EH (cell line): ENCODE measurements at regions not wholly inside any gene's neighbourhood (a gene's known extent, or its start where the extent isn't known, plus 50 kb on each side); places are given as distances from the start of the nearest gene placed in this dataset.
"Not testable (repeated sequence)": the region's sequence is repeated elsewhere in the genome, so short reads cannot be mapped to it uniquely, and the experiment has no call there.

ENCODE experiments used
- DNase-seq: peaks from one replicate; pipeline ENCODE4 v3.0.0-alpha.2; 2015; ENCODE audit warnings: low read depth

- DNase-seq: peak; percentile 9
Observed at GRCh38 chr6:112984899-112985298, 637.8 kb downstream of the RFPL4B start.

GRCh38 chr6:112986321-112986720 lies 639.2 kb downstream of the RFPL4B start:
- no peak for DNase-seq

GRCh38 chr6:112988748-112989147 lies 641.6 kb downstream of the RFPL4B start:
- DNase-seq: no peak

GRCh38 chr6:112990971-112991370 lies 643.8 kb downstream of the RFPL4B start:
- DNase-seq: peak; percentile 48

GRCh38 chr6:112991912-112992311 lies 644.8 kb downstream of the RFPL4B start:
- DNase-seq: no peak

- no peak for DNase-seq
Observed at GRCh38 chr6:112997421-112998085, 650.4 kb downstream of the RFPL4B start.

GRCh38 chr6:113004054-113004453 lies 656.9 kb downstream of the RFPL4B start:
- DNase-seq: no peak

- DNase-seq: no peak
Observed at GRCh38 chr6:113004470-113005270, 657.5 kb downstream of the RFPL4B start.

GRCh38 chr6:113006494-113006893 lies 659.4 kb downstream of the RFPL4B start:
- no peak for DNase-seq

GRCh38 chr6:113009682-113010081 lies 662.6 kb downstream of the RFPL4B start:
- peak; percentile 80 for DNase-seq

- DNase-seq: peak; percentile 30
Observed at GRCh38 chr6:113010196-113010989, 663.3 kb downstream of the RFPL4B start.

GRCh38 chr6:113011389-113011788 lies 664.3 kb downstream of the RFPL4B start:
- peak; percentile 39 for DNase-seq

GRCh38 chr6:113011801-113012200 lies 664.7 kb downstream of the RFPL4B start:
- DNase-seq: peak; percentile 60

GRCh38 chr6:113015249-113015648 lies 668.1 kb downstream of the RFPL4B start:
- peak; percentile 82 for DNase-seq

- no peak for DNase-seq
Observed at GRCh38 chr6:113017353-113017752, 670.2 kb downstream of the RFPL4B start.

GRCh38 chr6:113018351-113019151 lies 671.4 kb downstream of the RFPL4B start:
- peak; percentile 95 for DNase-seq

GRCh38 chr6:113019176-113019575 lies 672.0 kb downstream of the RFPL4B start:
- DNase-seq: no peak

- DNase-seq: no peak
Observed at GRCh38 chr6:113027780-113028179, 680.6 kb downstream of the RFPL4B start.

GRCh38 chr6:113029161-113029560 lies 682.0 kb downstream of the RFPL4B start:
- not testable (repeated sequence) for DNase-seq

GRCh38 chr6:113031591-113032238 lies 684.6 kb downstream of the RFPL4B start:
- no peak for DNase-seq

GRCh38 chr6:113039005-113039404 lies 691.9 kb downstream of the RFPL4B start:
- DNase-seq: no peak
